ENCODE measurements at regions not wholly inside any gene's neighbourhood (a gene's known extent, or its start where the extent isn't known, plus 50 kb on each side); places are given as distances from the start of the nearest gene placed in this dataset.

DNA sequence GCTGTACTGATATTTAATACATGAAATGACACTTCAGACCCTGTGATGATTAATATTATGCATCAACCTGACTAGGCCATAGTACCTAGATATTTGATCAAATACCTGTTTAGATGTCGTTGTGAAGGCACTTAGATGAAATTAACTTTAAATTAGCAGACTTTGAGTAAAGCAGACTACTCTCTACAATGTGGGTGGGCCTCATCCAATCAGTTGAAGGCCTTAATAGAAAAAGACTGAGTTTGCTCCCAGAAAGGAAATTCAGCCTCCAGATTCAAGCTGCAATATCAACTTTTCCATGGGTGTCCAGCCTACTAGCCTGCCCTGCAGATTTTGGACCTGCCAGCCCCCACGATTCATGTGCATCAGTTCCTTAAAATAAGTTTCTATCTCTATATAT lies 68.6 kb upstream of the TMEM168 start:
- no peak for DNase-seq
- H3K9me3 ChIP-seq (ENCODE audit: control insufficient read depth in 2 of 2, insufficient read depth in 1 of 2, low read depth in 1 of 2, low read length in 1 of 2), result peaks cover 0 to 3% of the 10 kb centered on the region in 2 donors
- H3K36me3 ChIP-seq (ENCODE audit: control insufficient read depth in 3 of 3, insufficient read depth in 2 of 3, low read depth in 1 of 3, low read length in 3 of 3), result peaks cover 0 to 8% (median 0%) of the 10 kb centered on the region in 3 donors
- H3K4me1 ChIP-seq (ENCODE audit: control insufficient read depth in 3 of 3, insufficient read depth in 2 of 3, low read depth in 1 of 3, low read length in 2 of 3), result peaks cover 0 to 10% (median 0%) of the 10 kb centered on the region in 3 donors
- no peak overlapping the region for H3K27ac ChIP-seq (ENCODE audit: low read depth in 1 of 3, low read length in 2 of 3)
- FAIRE-seq, result no peak
- WGBS, 3 donors, result 85 to 93% (median 92%) methylated on average over 2 of the region's 2 CpGs
- no peak overlapping the region for H3K4me3 ChIP-seq (ENCODE audit: low read depth in 1 of 3, low read length in 3 of 3)
- no peaks in the 10 kb centered on the region for H3K27me3 ChIP-seq (ENCODE audit: control insufficient read depth in 3 of 3, insufficient read depth in 3 of 3, low read length in 3 of 3)

DNA sequence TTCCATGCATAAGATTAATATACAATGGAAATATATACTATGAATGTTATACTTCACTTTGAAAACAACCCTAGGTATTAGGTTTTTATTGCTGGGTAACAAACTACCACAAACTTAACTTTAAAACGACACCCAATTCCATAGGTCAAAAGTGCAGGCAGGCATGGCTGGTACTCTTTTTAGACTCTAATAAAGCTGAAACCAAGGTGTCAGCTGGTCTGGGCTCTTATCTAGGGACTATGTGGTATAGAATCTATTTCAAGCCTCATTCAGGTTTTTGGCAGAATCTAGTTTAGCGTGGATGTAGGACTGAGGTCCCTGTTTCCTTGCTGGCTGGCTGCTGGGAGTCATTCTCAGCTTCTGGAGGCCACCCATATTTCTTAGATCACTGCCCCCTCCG lies 65.0 kb upstream of the TMEM168 start:
- H3K27me3 ChIP-seq (ENCODE audit: control insufficient read depth in 3 of 3, insufficient read depth in 3 of 3, low read length in 3 of 3), result no peaks in the 10 kb centered on the region
- FAIRE-seq, result no peak
- WGBS, 3 donors, result 24 to 67% (median 48%) methylated on average over 3 of the region's 3 CpGs
- H3K9me3 ChIP-seq (ENCODE audit: control insufficient read depth in 2 of 2, insufficient read depth in 1 of 2, low read depth in 1 of 2, low read length in 1 of 2), result no peaks in the 10 kb centered on the region
- peaks cover 0 to 22% (median 0%) of the 10 kb centered on the region in 3 donors for H3K4me1 ChIP-seq (ENCODE audit: control insufficient read depth in 3 of 3, insufficient read depth in 2 of 3, low read depth in 1 of 3, low read length in 2 of 3)
- no peak overlapping the region for H3K4me3 ChIP-seq (ENCODE audit: low read depth in 1 of 3, low read length in 3 of 3)
- no peak overlapping the region for H3K27ac ChIP-seq (ENCODE audit: low read depth in 1 of 3, low read length in 2 of 3)
- peaks cover 0 to 3% (median 0%) of the 10 kb centered on the region in 3 donors for H3K36me3 ChIP-seq (ENCODE audit: control insufficient read depth in 3 of 3, insufficient read depth in 2 of 3, low read depth in 1 of 3, low read length in 3 of 3)
- DNase-seq, result peak in 1 of 2 donors; percentile 37

DNA sequence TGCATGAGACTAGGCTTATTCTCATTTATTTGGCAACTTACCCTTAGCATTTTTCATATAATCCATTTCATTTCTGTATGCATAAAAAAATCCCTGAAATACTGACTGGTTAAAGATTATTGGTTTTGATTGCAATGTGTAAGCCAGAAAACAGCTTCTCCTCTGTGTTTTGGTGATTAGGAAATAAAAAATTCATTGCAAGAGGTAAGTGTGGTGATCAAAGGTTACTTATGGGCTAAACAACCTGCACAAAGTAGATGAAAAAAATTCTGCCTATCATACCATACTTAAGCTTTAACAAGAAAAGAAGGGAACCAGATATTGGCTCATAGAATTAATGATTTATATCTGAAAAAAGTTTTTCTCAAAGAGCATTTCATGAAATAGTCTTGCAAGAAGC lies 64.0 kb upstream of the TMEM168 start:
- peak in 1 of 2 donors; percentile 14 for DNase-seq
- Histone ChIP-seq H3K36me3 (ENCODE audit: control insufficient read depth in 3 of 3, insufficient read depth in 2 of 3, low read depth in 1 of 3, low read length in 3 of 3) (peaks cover 0 to 3% (median 0%) of the 10 kb centered on the region in 3 donors), H3K9me3 (ENCODE audit: control insufficient read depth in 2 of 2, insufficient read depth in 1 of 2, low read depth in 1 of 2, low read length in 1 of 2) (no peaks in the 10 kb centered on the region), H3K27me3 (ENCODE audit: control insufficient read depth in 3 of 3, insufficient read depth in 3 of 3, low read length in 3 of 3) (no peaks in the 10 kb centered on the region), H3K4me3 (ENCODE audit: low read depth in 1 of 3, low read length in 3 of 3) (no peak overlapping the region), H3K4me1 (ENCODE audit: control insufficient read depth in 3 of 3, insufficient read depth in 2 of 3, low read depth in 1 of 3, low read length in 2 of 3) (peaks cover 0 to 22% (median 0%) of the 10 kb centered on the region in 3 donors), H3K27ac (ENCODE audit: low read depth in 1 of 3, low read length in 2 of 3) (no peak overlapping the region)
- no peak for FAIRE-seq

DNA sequence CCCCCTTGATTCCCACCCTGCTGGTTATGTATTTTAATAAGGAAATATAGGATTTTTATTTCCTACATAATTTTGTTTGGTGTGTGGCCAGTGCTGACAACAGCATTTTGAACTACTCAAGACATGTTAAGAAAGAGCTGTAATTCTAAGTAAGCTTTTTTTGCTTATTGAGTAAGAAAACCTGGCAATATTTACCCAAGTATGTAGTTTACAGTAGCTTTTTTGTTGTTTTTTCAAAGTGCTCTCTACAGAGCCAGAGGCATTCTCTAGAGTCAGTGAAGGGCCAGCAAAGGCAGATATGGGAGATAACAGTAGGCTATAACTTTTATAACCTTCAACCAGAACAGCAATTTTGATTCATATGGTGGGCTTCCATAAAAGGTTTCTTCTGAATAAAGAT lies 63.2 kb upstream of the TMEM168 start:
- no peaks in the 10 kb centered on the region for H3K27me3 ChIP-seq (ENCODE audit: control insufficient read depth in 3 of 3, insufficient read depth in 3 of 3, low read length in 3 of 3)
- peaks cover 0 to 22% (median 0%) of the 10 kb centered on the region in 3 donors for H3K4me1 ChIP-seq (ENCODE audit: control insufficient read depth in 3 of 3, insufficient read depth in 2 of 3, low read depth in 1 of 3, low read length in 2 of 3)
- FAIRE-seq (no peak), DNase-seq (no peak)
- H3K36me3 ChIP-seq (ENCODE audit: control insufficient read depth in 3 of 3, insufficient read depth in 2 of 3, low read depth in 1 of 3, low read length in 3 of 3), result peaks cover 0 to 6% (median 0%) of the 10 kb centered on the region in 3 donors
- H3K27ac ChIP-seq (ENCODE audit: low read depth in 1 of 3, low read length in 2 of 3), result no peak overlapping the region
- H3K4me3 ChIP-seq (ENCODE audit: low read depth in 1 of 3, low read length in 3 of 3), result no peak overlapping the region
- no peaks in the 10 kb centered on the region for H3K9me3 ChIP-seq (ENCODE audit: control insufficient read depth in 2 of 2, insufficient read depth in 1 of 2, low read depth in 1 of 2, low read length in 1 of 2)

DNA sequence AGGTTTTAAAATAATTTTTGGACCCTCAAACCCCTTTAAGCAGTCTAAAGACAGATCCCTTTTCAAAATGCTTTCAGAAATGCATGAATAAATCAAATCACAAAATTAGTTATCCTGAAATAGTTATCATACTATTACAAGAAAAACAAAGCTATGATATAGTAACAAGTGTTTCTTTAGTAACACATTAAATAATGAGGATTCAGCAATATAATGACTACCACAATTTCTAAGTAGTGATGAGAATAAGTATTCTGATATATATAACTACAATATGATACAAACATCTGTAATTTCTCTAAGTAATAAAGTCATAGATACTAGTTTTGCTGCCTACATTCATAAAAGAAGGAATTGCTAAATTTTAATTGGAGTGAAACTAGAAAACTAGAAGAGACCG lies 53.0 kb upstream of the TMEM168 start:
- WGBS, 3 donors, result 91 to 100% (median 94%) methylated on average over 1 of the region's 1 CpG
- FAIRE-seq (no peak), DNase-seq (no peak)
- Histone ChIP-seq H3K9me3 (ENCODE audit: control insufficient read depth in 2 of 2, insufficient read depth in 1 of 2, low read depth in 1 of 2, low read length in 1 of 2) (no peaks in the 10 kb centered on the region), H3K27me3 (ENCODE audit: control insufficient read depth in 3 of 3, insufficient read depth in 3 of 3, low read length in 3 of 3) (no peaks in the 10 kb centered on the region), H3K4me1 (ENCODE audit: control insufficient read depth in 3 of 3, insufficient read depth in 2 of 3, low read depth in 1 of 3, low read length in 2 of 3) (no peaks in the 10 kb centered on the region), H3K4me3 (ENCODE audit: low read depth in 1 of 3, low read length in 3 of 3) (no peak overlapping the region), H3K27ac (ENCODE audit: low read depth in 1 of 3, low read length in 2 of 3) (no peak overlapping the region), H3K36me3 (ENCODE audit: control insufficient read depth in 3 of 3, insufficient read depth in 2 of 3, low read depth in 1 of 3, low read length in 3 of 3) (peaks cover 0 to 4% (median 0%) of the 10 kb centered on the region in 3 donors)
